NT2/D1 (cell line): ENCODE measurements at regions not wholly inside any gene's neighbourhood (a gene's known extent, or its start where the extent isn't known, plus 50 kb on each side); places are given as distances from the start of the nearest gene placed in this dataset.

Source experiments
- SUZ12 ChIP-seq: IDR thresholded peaks from 2 replicates; pipeline ENCODE4 v1.6.1; 2011; ENCODE audit not compliant: insufficient read length, insufficient read depth; ENCODE audit errors: extremely low read depth
- YY1 ChIP-seq: IDR thresholded peaks from 2 replicates; pipeline ENCODE4 v1.6.1; 2011; ENCODE audit not compliant: insufficient read length, insufficient read depth
- ZNF274 ChIP-seq: IDR thresholded peaks from 2 replicates; pipeline ENCODE4 v1.6.1; 2011; ENCODE audit warnings: mild to moderate bottlenecking, low read depth, low read length

GRCh38 chr5:163963881-163964280 is 458.5 kb downstream of the MAT2B start:
- TF ChIP-seq SUZ12 = no peak
- TF ChIP-seq YY1 = no peak
- no peak for TF ChIP-seq ZNF274
